Gastrocnemius medialis (tissue), 4 donors: ENCODE measurements at regions not wholly inside any gene's neighbourhood (a gene's known extent, or its start where the extent isn't known, plus 50 kb on each side); places are given as distances from the start of the nearest gene placed in this dataset.

Experiments
- ATAC-seq, 2 donors: fragments of 150-250 bp; one replicate each; pipeline ENCODE4 v1.9.1; 2016
- DNase-seq, 2 donors: peaks; one replicate each; pipeline ENCODE4 v3.0.0-alpha.2; 2019
- H3K27ac ChIP-seq, 4 donors: fragments of 200-600 bp; sonication (generic); 1 replicate in 1 of 4; 2 replicates in 3 of 4; pipeline ENCODE4 v1.5.1; 2016 to 2018; ENCODE audit warnings: mild to moderate bottlenecking in 2 of 4, moderate library complexity in 1 of 4
- H3K27me3 ChIP-seq, 3 donors: fragments of 200-600 bp; sonication (generic) in 2 of 3; 1 replicate in 1 of 3; 2 replicates in 2 of 3; pipeline versions ENCODE4 v1.5.1 to v1.6.0; 2016 to 2019; ENCODE audit warnings: mild to moderate bottlenecking in 1 of 3, moderate library complexity in 1 of 3
- H3K36me3 ChIP-seq, 2 donors: fragments of 200-600 bp; sonication (generic) in 1 of 2; one replicate each; pipeline ENCODE4 v1.5.1; 2017 to 2018
- H3K4me1 ChIP-seq, 2 donors: fragments of 200-600 bp; sonication (generic) in 1 of 2; one replicate each; pipeline ENCODE4 v1.5.1; 2016 to 2017; ENCODE audit warnings: mild to moderate bottlenecking in 2 of 2
- H3K4me3 ChIP-seq, 4 donors: fragments of 200-600 bp; sonication (generic) in 3 of 4; 1 replicate in 1 of 4; 2 replicates in 3 of 4; pipeline ENCODE4 v1.5.1; 2016 to 2019; ENCODE audit warnings: mild to moderate bottlenecking in 2 of 4
- H3K9me3 ChIP-seq, 3 donors: fragments of 200-600 bp; sonication (generic) in 2 of 3; 1 replicate in 1 of 3; 2 replicates in 2 of 3; pipeline ENCODE4 v1.5.1; 2016 to 2019
- CTCF ChIP-seq, 5 experiments: fragments of 450-650 bp in 3 of 5; fragments of 200-600 bp in 2 of 5; sonication (generic) in 2 of 5; IDR thresholded peaks in 4 of 5; conservative IDR thresholded peaks in 1 of 5; 1 replicate in 4 of 5; 2 replicates in 1 of 5; pipeline ENCODE4 v1.5.1; 2016 to 2019; ENCODE audit warnings: antibody characterized with exemption in 5 of 5, mild to moderate bottlenecking in 3 of 5, moderate library complexity in 3 of 5
- POLR2A ChIP-seq, 2 donors: fragments of 450-650 bp; IDR thresholded peaks; one replicate each; pipeline ENCODE4 v1.6.1; 2017; ENCODE audit warnings: antibody characterized with exemption in 2 of 2, mild to moderate bottlenecking in 2 of 2, moderate library complexity in 2 of 2
- in situ Hi-C, 4 donors: fragments of 200-750 bp; cut with MboI; loops; one replicate each; pipeline versions ENCODE4 v1.15.0 to v1.8.0; 2017; ENCODE audit warnings: low sequenced_read_pairs in 4 of 4
- intact Hi-C: fragments of 100-400 bp; cut with DNase I; formaldehyde crosslinking; loops from one replicate; pipeline ENCODE4 v1.15.1; 2023; ENCODE audit warnings: low total_unique reads

GRCh38 chr5:27511061-27511460 lies 472.7 kb upstream of the CDH9 start:
- Histone ChIP-seq H3K9me3 (no peaks in the 10 kb centered on the region), H3K27ac (no peak overlapping the region), H3K36me3 (no peaks in the 10 kb centered on the region), H3K27me3 (no peaks in the 10 kb centered on the region), H3K4me1 (no peaks in the 10 kb centered on the region), H3K4me3 (no peak overlapping the region)
- intact Hi-C loops (no loop called here), in situ Hi-C loops (no loop called here)
- DNase-seq (no peak), ATAC-seq (no peak)
- no peak for TF ChIP-seq CTCF (IDR thresholded peaks at IDR 0.05 in 4 of 5, conservative IDR thresholded peaks at IDR 0.05 in 1 of 5)
- no peak for TF ChIP-seq POLR2A (IDR thresholded peaks at IDR 0.05)

- intact Hi-C loops (no loop called here), in situ Hi-C loops (no loop called here)
- no peak overlapping the region for H3K27ac ChIP-seq
- H3K4me3 ChIP-seq, result no peak overlapping the region
- no peaks in the 10 kb centered on the region for H3K4me1 ChIP-seq
- H3K27me3 ChIP-seq, result no peaks in the 10 kb centered on the region
- TF ChIP-seq POLR2A (IDR thresholded peaks at IDR 0.05), result no peak
- TF ChIP-seq CTCF (IDR thresholded peaks at IDR 0.05 in 4 of 5, conservative IDR thresholded peaks at IDR 0.05 in 1 of 5), result no peak
- no peaks in the 10 kb centered on the region for H3K36me3 ChIP-seq
- ATAC-seq (no peak), DNase-seq (no peak)
- H3K9me3 ChIP-seq, result no peaks in the 10 kb centered on the region
These were observed 465.4 kb upstream of the CDH9 start for GRCh38 chr5:27503813-27504212.

- in situ Hi-C loops (no loop called here), intact Hi-C loops (no loop called here)
- Histone ChIP-seq H3K27me3 (no peaks in the 10 kb centered on the region), H3K27ac (no peak overlapping the region), H3K4me1 (no peaks in the 10 kb centered on the region), H3K36me3 (no peaks in the 10 kb centered on the region), H3K4me3 (no peak overlapping the region), H3K9me3 (no peaks in the 10 kb centered on the region)
- ATAC-seq (no peak), DNase-seq (no peak)
- TF ChIP-seq POLR2A (IDR thresholded peaks at IDR 0.05), result no peak
- no peak for TF ChIP-seq CTCF (IDR thresholded peaks at IDR 0.05 in 4 of 5, conservative IDR thresholded peaks at IDR 0.05 in 1 of 5)
These were observed 463.9 kb upstream of the CDH9 start for GRCh38 chr5:27502236-27502635.

GRCh38 chr5:27497491-27497890 lies 459.1 kb upstream of the CDH9 start:
- H3K9me3 ChIP-seq, result no peaks in the 10 kb centered on the region

More at GRCh38 chr5:27497491-27497890, 459.1 kb upstream of the CDH9 start:
- DNase-seq (no peak), ATAC-seq (no peak)
- Histone ChIP-seq H3K27me3 (no peaks in the 10 kb centered on the region), H3K36me3 (no peaks in the 10 kb centered on the region), H3K27ac (no peak overlapping the region), H3K4me3 (no peak overlapping the region), H3K4me1 (no peaks in the 10 kb centered on the region)
- in situ Hi-C loops (no loop called here), intact Hi-C loops (no loop called here)
- no peak for TF ChIP-seq CTCF (IDR thresholded peaks at IDR 0.05 in 4 of 5, conservative IDR thresholded peaks at IDR 0.05 in 1 of 5)
- TF ChIP-seq POLR2A (IDR thresholded peaks at IDR 0.05), result no peak
